Endothelial cell of umbilical vein (primary cell): ENCODE measurements at regions not wholly inside any gene's neighbourhood (a gene's known extent, or its start where the extent isn't known, plus 50 kb on each side); places are given as distances from the start of the nearest gene placed in this dataset.

Experiments used
- BruUV-seq: library from RNA; stranded (reverse); fragments of 400-500 nt; replicated peaks from 2 replicates; lab custom pipeline; 2021; lab: Mats Ljungman, UMichigan
- CTCF ChIA-PET: fragments of 300-600, 350-600 bp; sonication (Branson Sonifier 250); formaldehyde crosslinking; loops from one replicate; lab custom pipeline; 2021; ENCODE audit warnings: antibody characterized with exemption, inconsistent platforms; lab: Charles Lee
- POLR2A ChIA-PET: fragments of 300-600, 350-600 bp; sonication (Branson Sonifier 250); formaldehyde crosslinking; loops from one replicate; lab custom pipeline; 2021; ENCODE audit warnings: antibody characterized with exemption, inconsistent platforms; lab: Charles Lee
- DNase-seq: peaks from one replicate; pipeline ENCODE4 v3.0.0-alpha.2; 2011; ENCODE audit warnings: low read depth, low spot score
- FAIRE-seq: peaks from 2 replicates; lab custom pipeline; 2011; peaks lifted over from hg19 to GRCh38; lab: Jason Lieb, UNC
- H2AFZ ChIP-seq: 2 replicates; pipeline ENCODE4 v1.6.0; 2012; ENCODE audit warnings: low read depth, low read length, control low read depth, inconsistent platforms
- H3K27ac ChIP-seq: 2 replicates; pipeline ENCODE4 v1.5.1; 2011; ENCODE audit warnings: low read depth, mild to moderate bottlenecking, control low read depth, low read length, moderate library complexity; ENCODE audit not compliant: insufficient read depth
- H3K27me3 ChIP-seq, 2 experiments: 2 replicates each; pipeline versions ENCODE4 v1.6.0 to v1.6.1; 2011; ENCODE audit warnings: low read length in 2 of 2, mixed read lengths in 1 of 2; ENCODE audit not compliant: control insufficient read depth in 2 of 2, insufficient read depth in 2 of 2
- H3K36me3 ChIP-seq, 2 experiments: 2 replicates in 1 of 2; 3 replicates in 1 of 2; pipeline ENCODE4 v1.5.1; 2011; ENCODE audit warnings: low read length in 2 of 2, mild to moderate bottlenecking in 1 of 2, moderate library complexity in 1 of 2; ENCODE audit not compliant: control insufficient read depth in 2 of 2, insufficient read depth in 2 of 2; ENCODE audit errors: extremely low read depth in 1 of 2
- H3K4me1 ChIP-seq: 3 replicates; pipeline ENCODE4 v1.5.1; 2011; ENCODE audit warnings: mild to moderate bottlenecking, low read length; ENCODE audit not compliant: control insufficient read depth, insufficient read depth; ENCODE audit errors: extremely low read depth
- H3K4me2 ChIP-seq: 2 replicates; pipeline ENCODE4 v1.6.1; 2011; ENCODE audit warnings: low read length, control low read depth, mixed read lengths; ENCODE audit not compliant: insufficient read depth
- H3K4me3 ChIP-seq, 3 experiments: fragments of 200-600 bp in 1 of 3; sonication (generic), shearing (Covaris generic) in 1 of 3; replicated peaks in 1 of 3; 2 replicates each; pipeline ENCODE4 v1.5.1; 2011 to 2016; ENCODE audit warnings: control low read depth in 3 of 3, low read length in 3 of 3, mild to moderate bottlenecking in 2 of 3, inconsistent platforms in 1 of 3, low read depth in 1 of 3, moderate library complexity in 1 of 3; ENCODE audit not compliant: insufficient read depth in 1 of 3
- H3K79me2 ChIP-seq: 2 replicates; pipeline ENCODE4 v1.6.0; 2012; ENCODE audit warnings: low read length, inconsistent platforms; ENCODE audit not compliant: control insufficient read depth, insufficient read depth
- H3K9ac ChIP-seq: replicated peaks from 2 replicates; pipeline ENCODE3; 2011; ENCODE audit warnings: low read length, control low read depth; ENCODE audit not compliant: insufficient read depth; ENCODE audit errors: extremely low read depth
- H3K9me1 ChIP-seq: replicated peaks from 3 replicates; pipeline ENCODE4 v1.6.0; 2011; ENCODE audit warnings: mild to moderate bottlenecking, low read length; ENCODE audit not compliant: control insufficient read depth, insufficient read depth; ENCODE audit errors: extremely low read depth
- H3K9me3 ChIP-seq: replicated peaks from 2 replicates; pipeline ENCODE4 v1.5.1; 2012; ENCODE audit warnings: low read length, inconsistent platforms; ENCODE audit not compliant: control insufficient read depth, insufficient read depth
- H4K20me1 ChIP-seq: replicated peaks from 2 replicates; pipeline ENCODE3; 2011; ENCODE audit warnings: mild to moderate bottlenecking, low read length; ENCODE audit not compliant: control insufficient read depth, insufficient read depth; ENCODE audit errors: extremely low read depth
- CTCF ChIP-seq, 2 donors: IDR thresholded peaks; 1 replicate in 1 of 2; 2 replicates in 1 of 2; pipeline ENCODE4 v1.5.1; 2011; ENCODE audit warnings: low read length in 2 of 2, mild to moderate bottlenecking in 2 of 2, moderate library complexity in 2 of 2, control low read depth in 1 of 2, inconsistent platforms in 1 of 2, low read depth in 1 of 2; ENCODE audit not compliant: insufficient read depth in 1 of 2; ENCODE audit errors: extremely low read depth in 1 of 2
- EZH2 ChIP-seq: IDR thresholded peaks from 2 replicates; pipeline ENCODE4 v1.6.1; 2012; ENCODE audit warnings: borderline replicate concordance, low read depth, mild to moderate bottlenecking, moderate library complexity, low read length, inconsistent platforms; ENCODE audit not compliant: severe bottlenecking
- FOS ChIP-seq: IDR thresholded peaks from 2 replicates; pipeline ENCODE4 v1.6.1; 2011; ENCODE audit warnings: mild to moderate bottlenecking, low read length, moderate library complexity, borderline replicate concordance; ENCODE audit not compliant: insufficient read depth
- GATA2 ChIP-seq: IDR thresholded peaks from 2 replicates; pipeline ENCODE4 v1.7.0; 2011; ENCODE audit warnings: low read depth, mild to moderate bottlenecking, moderate library complexity, mixed read lengths, low read length; ENCODE audit not compliant: insufficient read length, insufficient read depth
- JUN ChIP-seq: IDR thresholded peaks from 2 replicates; pipeline ENCODE4 v1.6.1; 2011; ENCODE audit warnings: borderline replicate concordance, low read depth; ENCODE audit not compliant: insufficient read length, insufficient read depth
- MAX ChIP-seq: IDR thresholded peaks from 2 replicates; pipeline ENCODE4 v1.6.1; 2011; ENCODE audit not compliant: insufficient read depth, insufficient read length
- MYC ChIP-seq: IDR thresholded peaks from one replicate; pipeline ENCODE4 v1.6.1; 2011; ENCODE audit warnings: mild to moderate bottlenecking, low read depth, low read length
- POLR2A ChIP-seq: IDR thresholded peaks from 2 replicates; pipeline ENCODE4 v1.6.1; 2012; ENCODE audit warnings: low read depth, mild to moderate bottlenecking, control low read depth, low read length
- POLR2AphosphoS5 ChIP-seq: IDR thresholded peaks from 2 replicates; pipeline ENCODE4 v1.6.1; 2012; ENCODE audit warnings: low read depth, mild to moderate bottlenecking, control low read depth, low read length, moderate library complexity; ENCODE audit not compliant: insufficient read depth
- dilution Hi-C: fragments of 300-500 bp; cut with MboI; formaldehyde crosslinking; loops from one replicate; pipeline ENCODE4 v1.15.0; 2019; ENCODE audit warnings: low sequenced_read_pairs; ENCODE audit not compliant: extremely low pct_ligation_motif_present
- intact Hi-C: fragments of 100-400 bp; cut with micrococcal nuclease; formaldehyde crosslinking; loops from one replicate; pipeline ENCODE4 v1.10.0; 2022

GRCh38 chr3:55367384-55367783 lies 119.7 kb downstream of the WNT5A start:
- BruUV-seq: no TSS peak
- Histone ChIP-seq H4K20me1 (no peaks in the 10 kb centered on the region), H3K79me2 (no peaks in the 10 kb centered on the region), H3K9ac (no peak overlapping the region), H2AFZ (no peak overlapping the region), H3K4me2 (no peak overlapping the region), H3K27ac (no peak overlapping the region), H3K36me3 (no peaks in the 10 kb centered on the region), H3K9me3 (no peaks in the 10 kb centered on the region), H3K27me3 (no peaks in the 10 kb centered on the region), H3K9me1 (no peaks in the 10 kb centered on the region), H3K4me3 (no peak overlapping the region), H3K4me1 (no peaks in the 10 kb centered on the region)
- TF ChIP-seq EZH2: no peak
- TF ChIP-seq POLR2AphosphoS5: no peak
- TF ChIP-seq CTCF (IDR thresholded peaks at IDR 0.05; ENCODE audit: extremely low read depth in 1 of 2, insufficient read depth in 1 of 2, low read depth in 1 of 2, low read length in 2 of 2): no peak
- no peak for TF ChIP-seq GATA2
- no peak for TF ChIP-seq JUN
- TF ChIP-seq MAX: no peak
- no peak for TF ChIP-seq MYC
- no peak for TF ChIP-seq FOS
- no peak for TF ChIP-seq POLR2A
- DNase-seq (no peak), FAIRE-seq (no peak)
- intact Hi-C loops: no loop called here
- dilution Hi-C loops: no loop called here
- POLR2A ChIA-PET: no interaction called here
- CTCF ChIA-PET: no interaction called here
